GM18873 (cell line): ENCODE measurements at regions not wholly inside any gene's neighbourhood (a gene's known extent, or its start where the extent isn't known, plus 50 kb on each side); places are given as distances from the start of the nearest gene placed in this dataset.

Source experiments
- ATAC-seq: cut with Tn5 transposase; IDR thresholded peaks from one replicate; pipeline ENCODE4 v1.9.1; 2021; ENCODE audit warnings: mild to moderate bottlenecking, moderate library complexity, moderate number of reproducible peaks; ENCODE audit not compliant: unreplicated experiment, low FRiP score

GRCh38 chr16:87127061-87127765 lies 190.0 kb downstream of the C16orf95 start:
- no peak for ATAC-seq

- no peak for ATAC-seq
Measured at GRCh38 chr16:87127766-87128147, 189.4 kb downstream of the C16orf95 start.

GRCh38 chr16:87129771-87130170 lies 187.4 kb downstream of the C16orf95 start:
- no peak for ATAC-seq

GRCh38 chr16:87131061-87131995 lies 185.9 kb downstream of the C16orf95 start:
- no peak for ATAC-seq

GRCh38 chr16:87131996-87132345 lies 185.2 kb downstream of the C16orf95 start:
- ATAC-seq, result no peak

GRCh38 chr16:87132361-87133014 lies 184.7 kb downstream of the C16orf95 start:
- ATAC-seq, result no peak

- ATAC-seq, result no peak
Measured at GRCh38 chr16:87133112-87133850, 183.9 kb downstream of the C16orf95 start.

- ATAC-seq, result no peak
Measured at GRCh38 chr16:87133966-87134627, 183.1 kb downstream of the C16orf95 start.

- no peak for ATAC-seq
Measured at GRCh38 chr16:87134628-87134995, 182.6 kb downstream of the C16orf95 start.

- no peak for ATAC-seq
Measured at GRCh38 chr16:87135246-87136030, 181.8 kb downstream of the C16orf95 start.

GRCh38 chr16:87138316-87138715 lies 178.9 kb downstream of the C16orf95 start:
- ATAC-seq, result no peak

- no peak for ATAC-seq
Measured at GRCh38 chr16:87138738-87139267, 178.4 kb downstream of the C16orf95 start.

- no peak for ATAC-seq
Measured at GRCh38 chr16:87140211-87141200, 176.7 kb downstream of the C16orf95 start.

- ATAC-seq, result no peak
Measured at GRCh38 chr16:87141402-87141801, 175.8 kb downstream of the C16orf95 start.

- no peak for ATAC-seq
Measured at GRCh38 chr16:87143661-87144121, 173.5 kb downstream of the C16orf95 start.

- no peak for ATAC-seq
Measured at GRCh38 chr16:87144232-87144631, 173.0 kb downstream of the C16orf95 start.
